ENCODE measurements at regions not wholly inside any gene's neighbourhood (a gene's known extent, or its start where the extent isn't known, plus 50 kb on each side); places are given as distances from the start of the nearest gene placed in this dataset.

DNA sequence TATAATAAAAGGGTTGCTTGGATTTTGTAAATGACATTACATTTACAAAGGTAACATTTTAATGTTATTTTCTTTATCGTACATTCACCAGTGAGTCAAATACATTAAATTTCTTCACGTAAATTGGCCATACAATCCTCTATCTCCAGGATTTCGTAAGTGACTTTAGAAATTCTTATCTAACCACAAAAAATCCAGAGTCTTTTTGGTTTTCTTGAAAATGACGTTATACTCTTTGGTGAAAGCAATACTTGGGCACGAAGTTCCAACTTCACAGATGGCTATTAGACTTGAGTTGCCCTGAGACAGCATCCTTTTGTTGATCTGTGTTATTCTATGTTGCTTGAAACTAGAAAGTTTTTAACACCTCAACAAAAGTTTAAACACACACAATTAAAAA, 87.4 kb upstream of the CDH10 start:
- DNase-seq (ENCODE audit: low spot score), result no peak
- Mint-ChIP-seq H3K4me1 (ENCODE audit: unreplicated experiment) (no peaks in the 10 kb centered on the region), H3K27ac (ENCODE audit: unreplicated experiment) (no peak overlapping the region), H3K36me3 (ENCODE audit: low read depth, unreplicated experiment) (no peaks in the 10 kb centered on the region), H3K9me3 (ENCODE audit: unreplicated experiment) (no peaks in the 10 kb centered on the region), H3K27me3 (ENCODE audit: unreplicated experiment) (no peaks in the 10 kb centered on the region), H3K4me3 (ENCODE audit: unreplicated experiment) (no peak overlapping the region)
- TF ChIP-seq CTCF (IDR thresholded peaks at IDR 0.05; ENCODE audit: unreplicated experiment), result no peak

- no peak for DNase-seq (ENCODE audit: low spot score)
- TF ChIP-seq CTCF (IDR thresholded peaks at IDR 0.05; ENCODE audit: unreplicated experiment), result no peak
These were observed 76.0 kb upstream of the CDH10 start for GRCh38 chr5:24720743-24721142.

DNA sequence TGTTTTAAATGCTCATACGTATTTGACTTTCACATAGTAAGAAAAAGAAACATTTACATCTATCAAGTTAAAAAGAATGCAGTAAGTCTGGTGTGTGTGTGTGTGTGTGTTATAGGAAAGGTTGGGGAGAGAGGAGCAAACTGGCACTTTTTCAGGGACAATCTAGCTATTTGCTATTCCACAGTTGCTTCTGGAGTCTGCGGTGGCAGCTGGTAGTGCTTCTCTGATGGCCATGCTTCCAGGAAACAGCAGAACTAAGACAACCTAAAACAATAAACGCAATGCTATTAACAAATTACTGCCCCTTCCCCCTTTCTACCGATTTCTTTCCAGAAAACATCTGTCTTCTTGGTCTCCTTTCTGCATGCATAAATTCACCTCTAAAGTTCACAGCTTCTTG, 70.0 kb upstream of the CDH10 start:
- TF ChIP-seq CTCF (IDR thresholded peaks at IDR 0.05; ENCODE audit: unreplicated experiment), result no peak
- H3K27me3 Mint-ChIP-seq (ENCODE audit: unreplicated experiment), result no peaks in the 10 kb centered on the region
- DNase-seq (ENCODE audit: low spot score), result no peak
- H3K36me3 Mint-ChIP-seq (ENCODE audit: low read depth, unreplicated experiment), result no peaks in the 10 kb centered on the region
- H3K9me3 Mint-ChIP-seq (ENCODE audit: unreplicated experiment), result no peaks in the 10 kb centered on the region
- no peak overlapping the region for H3K27ac Mint-ChIP-seq (ENCODE audit: unreplicated experiment)
- no peaks in the 10 kb centered on the region for H3K4me1 Mint-ChIP-seq (ENCODE audit: unreplicated experiment)
- no peak overlapping the region for H3K4me3 Mint-ChIP-seq (ENCODE audit: unreplicated experiment)

More at GRCh38 chr5:24720743-24721142, 76.0 kb upstream of the CDH10 start:
- no peak overlapping the region for H3K4me3 Mint-ChIP-seq (ENCODE audit: unreplicated experiment)
- H3K9me3 Mint-ChIP-seq (ENCODE audit: unreplicated experiment), result no peaks in the 10 kb centered on the region
- no peaks in the 10 kb centered on the region for H3K36me3 Mint-ChIP-seq (ENCODE audit: low read depth, unreplicated experiment)
- no peaks in the 10 kb centered on the region for H3K27me3 Mint-ChIP-seq (ENCODE audit: unreplicated experiment)
- H3K4me1 Mint-ChIP-seq (ENCODE audit: unreplicated experiment), result no peaks in the 10 kb centered on the region
- H3K27ac Mint-ChIP-seq (ENCODE audit: unreplicated experiment), result no peak overlapping the region

- no peak for DNase-seq (ENCODE audit: low spot score)
- TF ChIP-seq CTCF (IDR thresholded peaks at IDR 0.05; ENCODE audit: unreplicated experiment), result no peak
- Mint-ChIP-seq H3K9me3 (ENCODE audit: unreplicated experiment) (no peaks in the 10 kb centered on the region), H3K27me3 (ENCODE audit: unreplicated experiment) (no peaks in the 10 kb centered on the region), H3K36me3 (ENCODE audit: low read depth, unreplicated experiment) (no peaks in the 10 kb centered on the region), H3K27ac (ENCODE audit: unreplicated experiment) (no peak overlapping the region), H3K4me1 (ENCODE audit: unreplicated experiment) (no peaks in the 10 kb centered on the region), H3K4me3 (ENCODE audit: unreplicated experiment) (no peak overlapping the region)
These were observed 68.2 kb upstream of the CDH10 start for GRCh38 chr5:24712947-24713346.

- no peak for DNase-seq (ENCODE audit: low spot score)
- no peaks in the 10 kb centered on the region for H3K27me3 Mint-ChIP-seq (ENCODE audit: unreplicated experiment)
- H3K36me3 Mint-ChIP-seq (ENCODE audit: low read depth, unreplicated experiment), result no peaks in the 10 kb centered on the region
- H3K4me3 Mint-ChIP-seq (ENCODE audit: unreplicated experiment), result no peak overlapping the region
- no peaks in the 10 kb centered on the region for H3K9me3 Mint-ChIP-seq (ENCODE audit: unreplicated experiment)
- no peak for TF ChIP-seq CTCF (IDR thresholded peaks at IDR 0.05; ENCODE audit: unreplicated experiment)
- H3K4me1 Mint-ChIP-seq (ENCODE audit: unreplicated experiment), result no peaks in the 10 kb centered on the region
- H3K27ac Mint-ChIP-seq (ENCODE audit: unreplicated experiment), result no peak overlapping the region
These were observed 67.3 kb upstream of the CDH10 start for GRCh38 chr5:24712047-24712446.
